ENCODE measurements at regions not wholly inside any gene's neighbourhood (a gene's known extent, or its start where the extent isn't known, plus 50 kb on each side); places are given as distances from the start of the nearest gene placed in this dataset.

GRCh38 chr11:122235615-122236014, 119.6 kb upstream of the BLID start:
- Histone ChIP-seq H3K9me3 (no peaks in the 10 kb centered on the region), H3K4me1 (no peaks in the 10 kb centered on the region), H3K27me3 (no peaks in the 10 kb centered on the region), H3K27ac (no peak overlapping the region), H3K36me3 (no peaks in the 10 kb centered on the region), H3K4me3 (no peak overlapping the region)
- WGBS, 2 donors = 64 to 68% methylated on average over 3 of the region's 3 CpGs
- DNase-seq (ENCODE audit: low spot score in 2 of 2) = no peak
- TF ChIP-seq EP300 (IDR thresholded peaks at IDR 0.05) = no peak
- no peak for TF ChIP-seq CTCF (IDR thresholded peaks at IDR 0.05)
- no peak for TF ChIP-seq POLR2A (IDR thresholded peaks at IDR 0.05)

GRCh38 chr11:122234780-122235179, 118.8 kb upstream of the BLID start:
- Histone ChIP-seq H3K36me3 (no peaks in the 10 kb centered on the region), H3K27ac (no peak overlapping the region), H3K27me3 (no peaks in the 10 kb centered on the region), H3K4me1 (peaks cover 0 to 4% (median 0%) of the 10 kb centered on the region in 4 donors), H3K4me3 (no peak overlapping the region), H3K9me3 (no peaks in the 10 kb centered on the region)
- 95 to 96% methylated on average over 3 of the region's 3 CpGs for WGBS, 2 donors
- DNase-seq (ENCODE audit: low spot score in 2 of 2) = no peak
- no peak for TF ChIP-seq POLR2A (IDR thresholded peaks at IDR 0.05)
- no peak for TF ChIP-seq EP300 (IDR thresholded peaks at IDR 0.05)

GRCh38 chr11:122234257-122234656, 118.2 kb upstream of the BLID start:
- Histone ChIP-seq H3K27me3 (no peaks in the 10 kb centered on the region), H3K4me3 (no peak overlapping the region), H3K4me1 (peaks cover 0 to 10% (median 0%) of the 10 kb centered on the region in 4 donors), H3K36me3 (no peaks in the 10 kb centered on the region), H3K9me3 (no peaks in the 10 kb centered on the region), H3K27ac (no peak overlapping the region)
- TF ChIP-seq EP300 (IDR thresholded peaks at IDR 0.05) (no peak), POLR2A (IDR thresholded peaks at IDR 0.05) (no peak), CTCF (IDR thresholded peaks at IDR 0.05) (no peak)
- DNase-seq (ENCODE audit: low spot score in 2 of 2) = no peak

GRCh38 chr11:122232985-122233384, 117.0 kb upstream of the BLID start:
- Histone ChIP-seq H3K4me1 (peaks cover 0 to 15% (median 0%) of the 10 kb centered on the region in 4 donors), H3K9me3 (no peaks in the 10 kb centered on the region), H3K36me3 (no peaks in the 10 kb centered on the region), H3K27ac (no peak overlapping the region), H3K27me3 (no peaks in the 10 kb centered on the region), H3K4me3 (no peak overlapping the region)
- DNase-seq (ENCODE audit: low spot score in 2 of 2) = no peak
- TF ChIP-seq CTCF (IDR thresholded peaks at IDR 0.05) (no peak), POLR2A (IDR thresholded peaks at IDR 0.05) (no peak), EP300 (IDR thresholded peaks at IDR 0.05) (no peak)
- 89 to 90% methylated on average over 4 of the region's 4 CpGs for WGBS, 2 donors

GRCh38 chr11:122230385-122230755, 114.4 kb upstream of the BLID start:
- H3K4me3 ChIP-seq = no peak overlapping the region
- no peak for DNase-seq (ENCODE audit: low spot score in 2 of 2)
- H3K27me3 ChIP-seq = no peaks in the 10 kb centered on the region
- peaks cover 0 to 15% (median 0%) of the 10 kb centered on the region in 4 donors for H3K4me1 ChIP-seq
- no peak for TF ChIP-seq CTCF (IDR thresholded peaks at IDR 0.05)
- no peak for TF ChIP-seq EP300 (IDR thresholded peaks at IDR 0.05)
- no peak for TF ChIP-seq POLR2A (IDR thresholded peaks at IDR 0.05)
- H3K9me3 ChIP-seq = no peaks in the 10 kb centered on the region
- H3K27ac ChIP-seq = no peak overlapping the region
- no peaks in the 10 kb centered on the region for H3K36me3 ChIP-seq
- 77 to 82% methylated on average over 7 of the region's 7 CpGs for WGBS, 2 donors

All from tibial nerve (tissue), 4 donors.